Natural killer cell treated with Interleukin-12 subunit alpha and Interleukin-12 subunit beta and Interleukin-15 and Interleukin-18, amount 100 ng/mL, for 72 hours (primary cell): ENCODE measurements at regions not wholly inside any gene's neighbourhood (a gene's known extent, or its start where the extent isn't known, plus 50 kb on each side); places are given as distances from the start of the nearest gene placed in this dataset.

Source experiments
- ATAC-seq, 2 donors: fragments of 150-1000 bp; cut with Tn5 transposase in 1 of 2; sonication (Bioruptor Pico), chemical (Tn5 transposase) in 1 of 2; 2 replicates each; pipeline ENCODE4 v1.10.0; 2021
- DNase-seq: peaks from one replicate; pipeline ENCODE4 v3.0.0; 2022; ENCODE audit warnings: low spot score
- H3K27ac Mint-ChIP-seq, 2 donors: 1 replicate in 1 of 2; 2 replicates in 1 of 2; pipeline ENCODE4 v1.8.0; 2022; ENCODE audit warnings: mixed read lengths in 2 of 2, mild to moderate bottlenecking in 1 of 2, moderate library complexity in 1 of 2
- H3K27me3 Mint-ChIP-seq, 2 donors: 1 replicate in 1 of 2; 2 replicates in 1 of 2; pipeline ENCODE4 v1.8.0; 2022; ENCODE audit warnings: mixed read lengths in 2 of 2
- H3K36me3 Mint-ChIP-seq: one replicate; pipeline ENCODE4 v1.8.0; 2022; ENCODE audit warnings: mixed read lengths
- H3K4me1 Mint-ChIP-seq, 2 donors: 1 replicate in 1 of 2; 2 replicates in 1 of 2; pipeline ENCODE4 v1.8.0; 2022; ENCODE audit warnings: low read depth in 2 of 2, mixed read lengths in 2 of 2, mild to moderate bottlenecking in 1 of 2
- H3K4me3 Mint-ChIP-seq: one replicate; pipeline ENCODE4 v1.8.0; 2022; ENCODE audit warnings: mixed read lengths
- H3K9me3 Mint-ChIP-seq: 2 replicates; pipeline ENCODE4 v1.8.0; 2022; ENCODE audit warnings: mixed read lengths

DNA sequence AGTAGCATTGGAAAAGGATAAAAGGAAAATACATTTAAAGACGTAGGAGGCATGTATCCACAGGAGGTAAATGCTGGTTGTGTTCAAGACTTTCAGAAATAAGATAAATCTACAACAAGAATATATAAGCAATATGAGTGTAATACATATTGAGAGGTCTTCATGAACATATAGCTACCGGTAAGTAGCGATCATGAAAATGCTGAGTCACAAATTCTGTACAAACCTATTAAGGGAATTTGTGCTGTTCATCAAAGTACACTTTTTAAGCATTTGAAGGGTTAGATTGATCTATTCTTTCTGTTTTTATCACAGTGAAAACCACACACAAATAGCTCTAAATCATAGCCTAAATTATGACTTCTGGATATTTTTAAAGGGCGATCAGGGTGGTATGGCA is 173.1 kb upstream of the NYAP2 start:
- peaks cover 21 to 32% of the 10 kb centered on the region in 2 donors for H3K27me3 Mint-ChIP-seq
- no peak overlapping the region for H3K27ac Mint-ChIP-seq
- H3K4me3 Mint-ChIP-seq, result no peak overlapping the region
- H3K36me3 Mint-ChIP-seq, result no peaks in the 10 kb centered on the region
- DNase-seq (no peak), ATAC-seq (no peak)
- no peaks in the 10 kb centered on the region for H3K9me3 Mint-ChIP-seq
- H3K4me1 Mint-ChIP-seq, result peaks cover 0 to 8% of the 10 kb centered on the region in 2 donors

DNA sequence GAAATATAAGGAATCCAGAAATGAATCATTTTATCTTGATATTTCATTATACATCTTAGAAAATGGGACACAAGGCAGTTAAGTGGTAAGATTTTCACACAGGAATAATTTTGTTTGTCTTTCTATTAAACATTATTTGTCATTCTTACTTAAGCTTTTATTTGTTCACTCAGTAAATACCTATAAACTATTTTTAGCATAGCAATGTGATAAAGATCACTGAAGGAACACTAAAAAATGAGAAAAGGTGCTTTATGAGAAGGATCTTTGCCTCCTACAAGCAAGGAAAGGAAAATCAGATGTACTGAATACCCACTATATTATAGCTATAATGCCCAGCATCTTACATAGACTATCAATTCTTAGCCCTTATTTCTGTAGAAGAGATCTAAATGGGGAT is 176.2 kb upstream of the NYAP2 start:
- Mint-ChIP-seq H3K4me3 (no peak overlapping the region), H3K36me3 (no peaks in the 10 kb centered on the region), H3K27me3 (peaks cover 12 to 24% of the 10 kb centered on the region in 2 donors), H3K27ac (no peak overlapping the region), H3K4me1 (peaks cover 0 to 8% of the 10 kb centered on the region in 2 donors), H3K9me3 (no peaks in the 10 kb centered on the region)
- DNase-seq (no peak), ATAC-seq (no peak)

DNA sequence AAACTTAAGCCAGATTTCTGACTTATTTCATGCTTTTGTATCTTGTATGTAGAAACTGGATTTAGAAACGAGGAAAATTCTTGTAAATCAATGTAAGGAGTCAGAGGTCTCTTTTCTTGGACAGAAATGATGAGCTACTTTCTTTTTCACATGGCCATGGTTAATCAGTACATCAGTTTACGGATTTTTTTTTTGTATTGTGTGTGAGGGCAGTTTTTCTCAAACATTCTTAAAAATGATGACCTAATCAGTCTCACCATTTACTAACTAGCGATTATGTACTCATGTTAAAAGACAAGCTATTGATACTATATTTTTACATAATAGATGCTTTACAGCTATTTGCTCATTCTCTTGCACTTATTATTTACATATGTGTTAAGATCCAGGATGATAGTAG is 165.2 kb upstream of the DOCK10 start:
- Mint-ChIP-seq H3K27ac (no peak overlapping the region), H3K4me3 (no peak overlapping the region), H3K9me3 (peaks cover 3% of the 10 kb centered on the region), H3K4me1 (no peaks in the 10 kb centered on the region), H3K27me3 (peaks cover 12 to 44% of the 10 kb centered on the region in 2 donors), H3K36me3 (peaks cover 8% of the 10 kb centered on the region)
- ATAC-seq (no peak), DNase-seq (no peak)

DNA sequence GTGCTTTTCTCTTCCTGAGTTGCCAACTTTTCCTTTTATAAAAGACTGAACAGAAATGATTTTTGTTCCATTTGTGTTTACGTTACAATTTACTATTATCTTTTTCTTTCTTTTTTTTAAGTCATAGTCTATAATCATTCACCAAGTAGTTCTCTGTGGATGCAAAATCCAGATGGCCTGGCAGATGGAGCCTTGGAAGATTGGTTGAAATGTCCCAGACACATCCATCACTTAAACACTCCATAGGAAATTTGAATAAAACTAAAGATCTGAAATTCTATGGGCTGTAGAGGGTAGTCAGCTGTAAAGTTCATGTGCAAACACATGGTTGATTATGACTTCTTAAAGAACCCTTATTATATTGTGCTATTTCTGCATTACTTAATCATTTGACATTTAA is 164.8 kb upstream of the DOCK10 start:
- peaks cover 8% of the 10 kb centered on the region for H3K36me3 Mint-ChIP-seq
- peaks cover 3% of the 10 kb centered on the region for H3K9me3 Mint-ChIP-seq
- ATAC-seq (no peak), DNase-seq (no peak)
- H3K27ac Mint-ChIP-seq, result no peak overlapping the region
- H3K27me3 Mint-ChIP-seq, result peaks cover 12 to 44% of the 10 kb centered on the region in 2 donors
- H3K4me1 Mint-ChIP-seq, result no peaks in the 10 kb centered on the region
- no peak overlapping the region for H3K4me3 Mint-ChIP-seq

GRCh38 chr2:225196579-225196978 is 154.3 kb upstream of the DOCK10 start:
- DNase-seq, result no peak
- no peak overlapping the region for H3K4me3 Mint-ChIP-seq
- no peak for ATAC-seq
- peaks cover 3 to 7% of the 10 kb centered on the region in 2 donors for H3K27me3 Mint-ChIP-seq
- H3K36me3 Mint-ChIP-seq, result no peaks in the 10 kb centered on the region
- no peaks in the 10 kb centered on the region for H3K4me1 Mint-ChIP-seq
- no peaks in the 10 kb centered on the region for H3K9me3 Mint-ChIP-seq
- H3K27ac Mint-ChIP-seq, result no peak overlapping the region

DNA sequence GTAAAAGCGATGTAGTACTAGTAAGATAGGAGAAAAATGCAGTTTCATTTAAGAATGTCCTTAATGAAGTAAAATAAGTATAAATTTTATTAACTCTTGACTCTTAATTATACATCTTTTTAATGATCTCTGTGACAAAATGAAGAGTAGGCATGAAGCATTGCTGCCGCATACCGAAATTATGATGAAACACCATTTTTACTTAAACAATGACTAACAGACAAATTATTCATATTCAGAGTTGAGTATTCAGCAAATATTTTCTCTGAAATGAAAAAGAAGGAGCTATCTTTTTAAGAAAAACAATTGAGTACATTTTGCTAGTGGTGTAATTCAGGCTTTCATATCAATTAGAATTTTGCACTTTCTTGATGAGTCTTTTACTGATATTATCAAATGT is 150.6 kb upstream of the DOCK10 start:
- H3K27me3 Mint-ChIP-seq, result peaks cover 11 to 27% of the 10 kb centered on the region in 2 donors
- no peak overlapping the region for H3K4me3 Mint-ChIP-seq
- no peak overlapping the region for H3K27ac Mint-ChIP-seq
- H3K9me3 Mint-ChIP-seq, result no peaks in the 10 kb centered on the region
- no peak for DNase-seq
- no peaks in the 10 kb centered on the region for H3K36me3 Mint-ChIP-seq
- no peaks in the 10 kb centered on the region for H3K4me1 Mint-ChIP-seq
- ATAC-seq, result no peak

DNA sequence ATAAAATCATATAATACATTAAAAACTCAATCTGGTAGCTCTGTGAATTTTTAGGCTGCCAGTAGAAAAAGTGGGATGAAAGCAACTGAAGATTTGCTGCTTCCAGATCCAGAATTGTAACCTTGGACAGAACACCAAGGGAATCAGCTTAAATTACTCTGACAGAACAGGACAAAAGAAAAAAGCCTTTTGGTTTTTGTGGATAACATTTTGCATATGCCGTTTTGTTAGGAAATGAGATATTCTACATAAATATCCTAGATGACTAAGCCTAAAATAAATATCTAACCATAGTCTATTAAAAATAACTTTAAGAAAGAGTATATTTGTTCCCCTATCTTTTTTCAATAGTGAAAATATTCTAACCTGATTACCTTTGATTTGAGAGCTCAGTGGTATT is 148.7 kb upstream of the DOCK10 start:
- Mint-ChIP-seq H3K27ac (no peak overlapping the region), H3K4me1 (no peaks in the 10 kb centered on the region), H3K9me3 (no peaks in the 10 kb centered on the region), H3K27me3 (peaks cover 18 to 36% of the 10 kb centered on the region in 2 donors), H3K4me3 (no peak overlapping the region), H3K36me3 (no peaks in the 10 kb centered on the region)
- ATAC-seq (no peak), DNase-seq (no peak)

GRCh38 chr2:225184948-225185347 is 142.7 kb upstream of the DOCK10 start:
- no peak for DNase-seq
- Mint-ChIP-seq H3K9me3 (no peaks in the 10 kb centered on the region), H3K27me3 (peaks cover 25 to 34% of the 10 kb centered on the region in 2 donors), H3K27ac (no peak overlapping the region), H3K4me3 (no peak overlapping the region), H3K4me1 (no peaks in the 10 kb centered on the region), H3K36me3 (no peaks in the 10 kb centered on the region)
- ATAC-seq, result no peak

GRCh38 chr2:225182126-225182525 is 139.9 kb upstream of the DOCK10 start:
- Mint-ChIP-seq H3K4me3 (no peak overlapping the region), H3K9me3 (no peaks in the 10 kb centered on the region), H3K4me1 (no peaks in the 10 kb centered on the region), H3K36me3 (no peaks in the 10 kb centered on the region), H3K27me3 (peaks cover 9 to 14% of the 10 kb centered on the region in 2 donors), H3K27ac (no peak overlapping the region)
- ATAC-seq (no peak), DNase-seq (no peak)

DNA sequence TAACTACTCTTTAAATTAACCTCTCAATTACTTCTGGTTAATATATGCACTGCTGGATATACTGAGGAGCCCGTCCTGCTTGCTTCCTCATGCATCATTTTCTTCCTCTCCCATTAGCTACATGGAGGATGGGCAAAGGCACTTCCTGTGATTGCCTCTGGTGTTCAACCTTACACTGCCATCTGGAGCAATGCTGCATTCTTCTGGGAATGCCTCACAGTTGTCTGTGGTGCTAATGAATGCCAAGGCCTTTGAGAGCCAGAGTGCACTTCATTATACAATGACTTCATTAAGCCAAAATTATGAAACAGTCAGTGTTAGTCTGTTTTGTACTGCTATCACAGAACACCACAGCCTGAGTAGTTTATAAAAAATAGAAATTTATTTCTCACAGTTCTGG is 134.8 kb upstream of the DOCK10 start:
- H3K4me3 Mint-ChIP-seq, result no peak overlapping the region
- no peaks in the 10 kb centered on the region for H3K9me3 Mint-ChIP-seq
- ATAC-seq (no peak), DNase-seq (no peak)
- H3K27ac Mint-ChIP-seq, result no peak overlapping the region
- peaks cover 3 to 8% of the 10 kb centered on the region in 2 donors for H3K27me3 Mint-ChIP-seq
- H3K36me3 Mint-ChIP-seq, result no peaks in the 10 kb centered on the region
- no peaks in the 10 kb centered on the region for H3K4me1 Mint-ChIP-seq

- no peak overlapping the region for H3K4me3 Mint-ChIP-seq
- peaks cover 14 to 24% of the 10 kb centered on the region in 2 donors for H3K27me3 Mint-ChIP-seq
- ATAC-seq, result no peak
- H3K4me1 Mint-ChIP-seq, result no peaks in the 10 kb centered on the region
- no peak for DNase-seq
- no peak overlapping the region for H3K27ac Mint-ChIP-seq
- no peaks in the 10 kb centered on the region for H3K36me3 Mint-ChIP-seq
- no peaks in the 10 kb centered on the region for H3K9me3 Mint-ChIP-seq
Observed at GRCh38 chr2:225173909-225174308, 131.6 kb upstream of the DOCK10 start.

DNA sequence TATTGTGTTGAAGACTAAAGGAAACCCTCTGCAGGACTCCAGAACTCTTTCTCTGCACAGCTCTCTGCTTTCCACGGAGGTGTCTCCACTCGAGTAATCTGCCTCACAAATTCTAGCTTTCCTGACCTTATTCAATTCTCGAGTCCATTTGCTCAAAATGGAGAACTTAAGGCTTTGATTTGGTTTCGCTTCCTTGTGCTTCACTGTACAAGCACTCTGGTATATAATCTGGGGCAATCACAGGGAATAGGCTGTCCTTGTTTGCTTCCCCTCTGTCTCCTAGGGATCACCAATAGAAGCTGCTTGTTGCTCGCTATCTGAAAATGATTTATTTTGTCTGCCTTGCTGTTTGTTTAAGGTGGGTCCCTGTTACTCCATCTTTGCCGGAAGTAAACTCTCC is 129.1 kb upstream of the DOCK10 start:
- H3K4me1 Mint-ChIP-seq, result no peaks in the 10 kb centered on the region
- ATAC-seq (no peak), DNase-seq (no peak)
- no peaks in the 10 kb centered on the region for H3K9me3 Mint-ChIP-seq
- no peak overlapping the region for H3K27ac Mint-ChIP-seq
- H3K4me3 Mint-ChIP-seq, result no peak overlapping the region
- H3K27me3 Mint-ChIP-seq, result peaks cover 19 to 31% of the 10 kb centered on the region in 2 donors
- no peaks in the 10 kb centered on the region for H3K36me3 Mint-ChIP-seq

- peaks cover 19 to 31% of the 10 kb centered on the region in 2 donors for H3K27me3 Mint-ChIP-seq
- ATAC-seq, result no peak
- H3K4me1 Mint-ChIP-seq, result no peaks in the 10 kb centered on the region
- no peaks in the 10 kb centered on the region for H3K36me3 Mint-ChIP-seq
- H3K9me3 Mint-ChIP-seq, result no peaks in the 10 kb centered on the region
- no peak for DNase-seq
- no peak overlapping the region for H3K4me3 Mint-ChIP-seq
- H3K27ac Mint-ChIP-seq, result no peak overlapping the region
Observed at GRCh38 chr2:225170162-225170561, 127.9 kb upstream of the DOCK10 start.

- ATAC-seq (no peak), DNase-seq (no peak)
- no peaks in the 10 kb centered on the region for H3K9me3 Mint-ChIP-seq
- H3K4me1 Mint-ChIP-seq, result no peaks in the 10 kb centered on the region
- H3K36me3 Mint-ChIP-seq, result no peaks in the 10 kb centered on the region
- peaks cover 22 to 31% of the 10 kb centered on the region in 2 donors for H3K27me3 Mint-ChIP-seq
- no peak overlapping the region for H3K4me3 Mint-ChIP-seq
- H3K27ac Mint-ChIP-seq, result no peak overlapping the region
Observed at GRCh38 chr2:225169396-225169795, 127.1 kb upstream of the DOCK10 start.

- Mint-ChIP-seq H3K27ac (no peak overlapping the region), H3K27me3 (peaks cover 13 to 17% of the 10 kb centered on the region in 2 donors), H3K36me3 (no peaks in the 10 kb centered on the region), H3K4me1 (no peaks in the 10 kb centered on the region), H3K4me3 (no peak overlapping the region), H3K9me3 (no peaks in the 10 kb centered on the region)
- ATAC-seq (no peak), DNase-seq (no peak)
Observed at GRCh38 chr2:225165052-225165451, 122.8 kb upstream of the DOCK10 start.
